ENCODE measurements at regions not wholly inside any gene's neighbourhood (a gene's known extent, or its start where the extent isn't known, plus 50 kb on each side); places are given as distances from the start of the nearest gene placed in this dataset.

DNA sequence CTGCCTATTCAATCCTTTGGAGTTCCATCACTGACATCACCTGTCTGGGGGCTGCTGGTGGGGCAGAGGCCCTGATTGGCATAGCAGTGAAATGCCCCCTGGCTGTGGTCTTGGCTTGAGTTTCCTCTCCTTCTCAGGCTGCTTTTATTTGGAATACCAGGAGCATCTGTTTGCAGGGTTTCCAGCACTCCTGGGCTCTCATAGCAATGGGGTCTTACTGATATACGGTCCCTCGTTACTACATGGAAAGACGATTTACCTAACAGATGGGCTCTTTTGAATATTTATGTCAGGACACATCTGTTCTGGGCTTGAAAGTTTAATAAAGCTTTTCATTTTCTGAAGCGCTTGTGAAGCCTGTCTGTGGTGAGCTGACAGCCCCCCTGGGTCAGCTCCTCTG, 230.3 kb downstream of the SLC4A3 start:
- TF ChIP-seq, protein P1, sequence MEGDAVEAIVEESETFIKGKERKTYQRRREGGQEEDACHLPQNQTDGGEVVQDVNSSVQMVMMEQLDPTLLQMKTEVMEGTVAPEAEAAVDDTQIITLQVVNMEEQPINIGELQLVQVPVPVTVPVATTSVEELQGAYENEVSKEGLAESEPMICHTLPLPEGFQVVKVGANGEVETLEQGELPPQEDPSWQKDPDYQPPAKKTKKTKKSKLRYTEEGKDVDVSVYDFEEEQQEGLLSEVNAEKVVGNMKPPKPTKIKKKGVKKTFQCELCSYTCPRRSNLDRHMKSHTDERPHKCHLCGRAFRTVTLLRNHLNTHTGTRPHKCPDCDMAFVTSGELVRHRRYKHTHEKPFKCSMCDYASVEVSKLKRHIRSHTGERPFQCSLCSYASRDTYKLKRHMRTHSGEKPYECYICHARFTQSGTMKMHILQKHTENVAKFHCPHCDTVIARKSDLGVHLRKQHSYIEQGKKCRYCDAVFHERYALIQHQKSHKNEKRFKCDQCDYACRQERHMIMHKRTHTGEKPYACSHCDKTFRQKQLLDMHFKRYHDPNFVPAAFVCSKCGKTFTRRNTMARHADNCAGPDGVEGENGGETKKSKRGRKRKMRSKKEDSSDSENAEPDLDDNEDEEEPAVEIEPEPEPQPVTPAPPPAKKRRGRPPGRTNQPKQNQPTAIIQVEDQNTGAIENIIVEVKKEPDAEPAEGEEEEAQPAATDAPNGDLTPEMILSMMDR (IDR thresholded peaks at IDR 0.05), result no peak
- TF ChIP-seq POLR2A (IDR thresholded peaks at IDR 0.05), result no peak
